ENCODE measurements at regions not wholly inside any gene's neighbourhood (a gene's known extent, or its start where the extent isn't known, plus 50 kb on each side); places are given as distances from the start of the nearest gene placed in this dataset.

- Histone ChIP-seq H3K27me3 (ENCODE audit: control insufficient read depth in 2 of 2, insufficient read depth in 2 of 2, low read length in 2 of 2) (no peaks in the 10 kb centered on the region), H3K4me3 (replicated peaks in 1 of 3; ENCODE audit: insufficient read depth in 1 of 3, low read depth in 1 of 3, low read length in 3 of 3) (no peak overlapping the region), H4K20me1 (replicated peaks; ENCODE audit: control insufficient read depth, extremely low read depth, insufficient read depth, low read length) (no peaks in the 10 kb centered on the region), H3K4me2 (ENCODE audit: insufficient read depth, low read length) (no peak overlapping the region), H3K79me2 (ENCODE audit: control insufficient read depth, insufficient read depth, low read length) (no peaks in the 10 kb centered on the region), H3K9me3 (replicated peaks; ENCODE audit: control insufficient read depth, insufficient read depth, low read length) (no peaks in the 10 kb centered on the region), H3K27ac (ENCODE audit: insufficient read depth, low read depth, low read length) (no peak overlapping the region), H3K9me1 (replicated peaks; ENCODE audit: control insufficient read depth, extremely low read depth, insufficient read depth, low read length) (no peaks in the 10 kb centered on the region), H2AFZ (ENCODE audit: low read depth, low read length) (no peak overlapping the region), H3K4me1 (ENCODE audit: control insufficient read depth, extremely low read depth, insufficient read depth, low read length) (no peaks in the 10 kb centered on the region), H3K9ac (replicated peaks; ENCODE audit: extremely low read depth, insufficient read depth, low read length) (no peak overlapping the region), H3K36me3 (ENCODE audit: control insufficient read depth in 2 of 2, extremely low read depth in 1 of 2, insufficient read depth in 2 of 2, low read length in 2 of 2) (no peaks in the 10 kb centered on the region)
- DNase-seq (ENCODE audit: low read depth, low spot score), result no peak
- no TSS peak for BruUV-seq (replicated peaks)
- ChIA-PET CTCF (no interaction called here), POLR2A (no interaction called here)
- no peak for FAIRE-seq
- no peak for TF ChIP-seq FOS (IDR thresholded peaks at IDR 0.05; ENCODE audit: borderline replicate concordance, insufficient read depth, low read length)
- no peak for TF ChIP-seq MAX (IDR thresholded peaks at IDR 0.05; ENCODE audit: insufficient read depth, insufficient read length)
- no peak for TF ChIP-seq MYC (IDR thresholded peaks at IDR 0.05; ENCODE audit: low read depth, low read length)
- dilution Hi-C loops (cut with MboI; ENCODE audit: extremely low pct_ligation_motif_present, low sequenced_read_pairs) (no loop called here), intact Hi-C loops (cut with micrococcal nuclease) (no loop called here)
Observed at GRCh38 chr11:97833412-97833811, 1187.3 kb upstream of the CNTN5 start.

- no TSS peak for BruUV-seq (replicated peaks)
- Histone ChIP-seq H3K79me2 (ENCODE audit: control insufficient read depth, insufficient read depth, low read length) (no peaks in the 10 kb centered on the region), H3K4me1 (ENCODE audit: control insufficient read depth, extremely low read depth, insufficient read depth, low read length) (no peaks in the 10 kb centered on the region), H3K27ac (ENCODE audit: insufficient read depth, low read depth, low read length) (no peak overlapping the region), H3K4me3 (replicated peaks in 1 of 3; ENCODE audit: insufficient read depth in 1 of 3, low read depth in 1 of 3, low read length in 3 of 3) (no peak overlapping the region), H3K9me3 (replicated peaks; ENCODE audit: control insufficient read depth, insufficient read depth, low read length) (no peaks in the 10 kb centered on the region), H3K27me3 (ENCODE audit: control insufficient read depth in 2 of 2, insufficient read depth in 2 of 2, low read length in 2 of 2) (no peaks in the 10 kb centered on the region), H3K9me1 (replicated peaks; ENCODE audit: control insufficient read depth, extremely low read depth, insufficient read depth, low read length) (no peaks in the 10 kb centered on the region), H3K36me3 (ENCODE audit: control insufficient read depth in 2 of 2, extremely low read depth in 1 of 2, insufficient read depth in 2 of 2, low read length in 2 of 2) (no peaks in the 10 kb centered on the region), H3K9ac (replicated peaks; ENCODE audit: extremely low read depth, insufficient read depth, low read length) (no peak overlapping the region), H3K4me2 (ENCODE audit: insufficient read depth, low read length) (no peak overlapping the region), H2AFZ (ENCODE audit: low read depth, low read length) (no peak overlapping the region), H4K20me1 (replicated peaks; ENCODE audit: control insufficient read depth, extremely low read depth, insufficient read depth, low read length) (no peaks in the 10 kb centered on the region)
- dilution Hi-C loops (cut with MboI; ENCODE audit: extremely low pct_ligation_motif_present, low sequenced_read_pairs) (no loop called here), intact Hi-C loops (cut with micrococcal nuclease) (no loop called here)
- ChIA-PET CTCF (no interaction called here), POLR2A (no interaction called here)
- DNase-seq (ENCODE audit: low read depth, low spot score) (no peak), FAIRE-seq (no peak)
- TF ChIP-seq MYC (IDR thresholded peaks at IDR 0.05; ENCODE audit: low read depth, low read length), result no peak
- TF ChIP-seq CTCF (IDR thresholded peaks at IDR 0.05; ENCODE audit: extremely low read depth in 1 of 2, insufficient read depth in 1 of 2, low read depth in 1 of 2, low read length in 2 of 2), result no peak
- no peak for TF ChIP-seq FOS (IDR thresholded peaks at IDR 0.05; ENCODE audit: borderline replicate concordance, insufficient read depth, low read length)
- no peak for TF ChIP-seq GATA2 (IDR thresholded peaks at IDR 0.05; ENCODE audit: insufficient read depth, insufficient read length, low read depth, low read length)
- no peak for TF ChIP-seq POLR2A (IDR thresholded peaks at IDR 0.05; ENCODE audit: low read depth, low read length)
- no peak for TF ChIP-seq MAX (IDR thresholded peaks at IDR 0.05; ENCODE audit: insufficient read depth, insufficient read length)
- TF ChIP-seq POLR2AphosphoS5 (IDR thresholded peaks at IDR 0.05; ENCODE audit: insufficient read depth, low read depth, low read length), result no peak
- no peak for TF ChIP-seq JUN (IDR thresholded peaks at IDR 0.05; ENCODE audit: borderline replicate concordance, insufficient read depth, insufficient read length, low read depth)
- TF ChIP-seq EZH2 (IDR thresholded peaks at IDR 0.05; ENCODE audit: borderline replicate concordance, low read depth, low read length, severe bottlenecking), result no peak
Observed at GRCh38 chr11:97844016-97844415, 1176.7 kb upstream of the CNTN5 start.

Data from endothelial cell of umbilical vein (primary cell).